OCI-LY7 (cell line): ENCODE measurements at regions not wholly inside any gene's neighbourhood (a gene's known extent, or its start where the extent isn't known, plus 50 kb on each side); places are given as distances from the start of the nearest gene placed in this dataset.

Experiments
- BruUV-seq: library from RNA; stranded (reverse); fragments of 400-500 nt; replicated peaks from 2 replicates; lab custom pipeline; 2021; lab: Mats Ljungman, UMichigan
- CTCF ChIA-PET: fragments of 300-600 bp; sonication (Branson Sonifier 250); formaldehyde crosslinking; loops from one replicate; lab custom pipeline; 2022; ENCODE audit warnings: antibody characterized with exemption; ENCODE audit not compliant: unreplicated experiment; lab: Charles Lee
- POLR2A ChIA-PET: fragments of 300-600 bp; sonication (Branson Sonifier 250); formaldehyde crosslinking; loops from one replicate; lab custom pipeline; 2022; ENCODE audit warnings: antibody characterized with exemption; lab: Charles Lee
- DNase-seq: peaks from one replicate; pipeline ENCODE4 v3.0.0-alpha.2; 2015; ENCODE audit warnings: low spot score
- H2AFZ ChIP-seq: fragments of 200-600 bp; sonication (generic), shearing (Covaris generic); 2 replicates; pipeline ENCODE4 v1.6.1; 2014; ENCODE audit warnings: mild to moderate bottlenecking, antibody characterized with exemption, low read length, moderate library complexity
- H3K27ac ChIP-seq: fragments of 200-600 bp; sonication (generic); 2 replicates; pipeline ENCODE4 v1.5.1; 2014; ENCODE audit warnings: mixed run types, low read depth, mild to moderate bottlenecking, moderate library complexity, low read length, inconsistent platforms; ENCODE audit not compliant: poor library complexity, severe bottlenecking
- H3K36me3 ChIP-seq: fragments of 200-600 bp; sonication (generic); 2 replicates; pipeline ENCODE4 v1.6.1; 2014; ENCODE audit warnings: mild to moderate bottlenecking, antibody characterized with exemption, low read length, moderate library complexity, mixed read lengths; ENCODE audit not compliant: insufficient read depth
- H3K4me1 ChIP-seq: fragments of 200-600 bp; sonication (generic); 2 replicates; pipeline ENCODE4 v1.5.1; 2014; ENCODE audit warnings: mild to moderate bottlenecking, low read length; ENCODE audit not compliant: insufficient read depth, poor library complexity, severe bottlenecking
- H3K4me2 ChIP-seq: fragments of 200-600 bp; sonication (generic); 2 replicates; pipeline ENCODE4 v1.6.1; 2014; ENCODE audit warnings: mild to moderate bottlenecking, low read length
- H3K4me3 ChIP-seq: fragments of 200-600 bp; sonication (generic); 2 replicates; pipeline ENCODE4 v1.5.1; 2014; ENCODE audit warnings: mild to moderate bottlenecking, low read depth, low read length; ENCODE audit not compliant: poor library complexity, severe bottlenecking
- H3K79me2 ChIP-seq: fragments of 200-600 bp; sonication (generic); 2 replicates; pipeline ENCODE4 v1.6.1; 2016; ENCODE audit warnings: low read depth, mild to moderate bottlenecking, low read length, moderate library complexity, mixed read lengths; ENCODE audit not compliant: insufficient read depth
- H3K9me2 ChIP-seq: fragments of 200-600 bp; sonication (generic); 2 replicates; pipeline ENCODE4 v1.6.1; 2016; ENCODE audit warnings: mild to moderate bottlenecking, low read length, mixed read lengths; ENCODE audit not compliant: insufficient read depth
- H3K9me3 ChIP-seq: fragments of 200-600 bp; sonication (generic); 2 replicates; pipeline ENCODE4 v1.6.1; 2014; ENCODE audit warnings: mild to moderate bottlenecking, mixed run types, low read length, mixed read lengths
- H4K20me1 ChIP-seq: fragments of 200-600 bp; sonication (generic); 2 replicates; pipeline ENCODE4 v1.6.1; 2014; ENCODE audit warnings: mild to moderate bottlenecking, antibody characterized with exemption, low read length, moderate library complexity, mixed read lengths; ENCODE audit not compliant: insufficient read depth
- CTCF ChIP-seq: fragments of 200-600 bp; sonication (generic); conservative IDR thresholded peaks from 2 replicates; pipeline ENCODE4 v1.5.1; 2014; ENCODE audit warnings: mild to moderate bottlenecking, antibody characterized with exemption, low read length, moderate library complexity, mixed read lengths
- EZH2phosphoT487 ChIP-seq: fragments of 200-600 bp; sonication (generic); IDR thresholded peaks from 2 replicates; pipeline ENCODE4 v1.6.1; 2018; ENCODE audit warnings: low read depth, borderline replicate concordance, mild to moderate bottlenecking, mixed run types, antibody characterized with exemption, low read length, moderate library complexity, mixed read lengths
- intact Hi-C: fragments of 100-400 bp; cut with micrococcal nuclease; formaldehyde crosslinking; loops from one replicate; pipeline ENCODE4 v1.10.0; 2022; ENCODE audit not compliant: unreplicated experiment

- Histone ChIP-seq H3K9me3 (no peaks in the 10 kb centered on the region), H3K27ac (no peak overlapping the region), H3K4me3 (no peak overlapping the region), H3K4me2 (no peak overlapping the region), H3K4me1 (no peaks in the 10 kb centered on the region), H4K20me1 (no peaks in the 10 kb centered on the region), H3K9me2 (no peaks in the 10 kb centered on the region), H3K79me2 (no peaks in the 10 kb centered on the region), H3K36me3 (no peaks in the 10 kb centered on the region), H2AFZ (no peak overlapping the region)
- ChIA-PET POLR2A (no interaction called here), CTCF (no interaction called here)
- no TSS peak for BruUV-seq
- TF ChIP-seq EZH2phosphoT487, result no peak
- no peak for TF ChIP-seq CTCF
- intact Hi-C loops, result no loop called here
- DNase-seq, result no peak
Observed at GRCh38 chr2:84309281-84309680, 149.8 kb downstream of the SUCLG1 start.

GRCh38 chr2:84306361-84306760 is 152.7 kb downstream of the SUCLG1 start:
- no peak overlapping the region for H3K4me2 ChIP-seq
- no peak overlapping the region for H3K27ac ChIP-seq
- no peaks in the 10 kb centered on the region for H4K20me1 ChIP-seq
- peak; percentile 3 for DNase-seq
- ChIA-PET CTCF (no interaction called here), POLR2A (no interaction called here)
- TF ChIP-seq EZH2phosphoT487, result no peak
- TF ChIP-seq CTCF, result no peak
- no peaks in the 10 kb centered on the region for H3K4me1 ChIP-seq
- no peaks in the 10 kb centered on the region for H3K79me2 ChIP-seq
- no peaks in the 10 kb centered on the region for H3K36me3 ChIP-seq
- intact Hi-C loops, result no loop called here
- H2AFZ ChIP-seq, result no peak overlapping the region
- H3K9me2 ChIP-seq, result no peaks in the 10 kb centered on the region
- H3K4me3 ChIP-seq, result no peak overlapping the region
- no peaks in the 10 kb centered on the region for H3K9me3 ChIP-seq
- no TSS peak for BruUV-seq

- CTCF ChIA-PET, result no interaction called here
- BruUV-seq, result no TSS peak
- peak; percentile 51 for DNase-seq
- Histone ChIP-seq H3K79me2 (no peaks in the 10 kb centered on the region), H3K36me3 (no peaks in the 10 kb centered on the region), H3K27ac (no peak overlapping the region), H2AFZ (no peak overlapping the region), H3K9me3 (no peaks in the 10 kb centered on the region), H3K4me2 (no peak overlapping the region), H3K4me3 (no peak overlapping the region), H3K9me2 (no peaks in the 10 kb centered on the region), H4K20me1 (no peaks in the 10 kb centered on the region), H3K4me1 (no peaks in the 10 kb centered on the region)
- TF ChIP-seq EZH2phosphoT487 (no peak), CTCF (peak; percentile 90)
- POLR2A ChIA-PET, result no interaction called here
- intact Hi-C loops, result no loop called here
Observed at GRCh38 chr2:84302513-84303412, 156.3 kb downstream of the SUCLG1 start.
